OCI-LY1 (cell line): ENCODE measurements at regions not wholly inside any gene's neighbourhood (a gene's known extent, or its start where the extent isn't known, plus 50 kb on each side); places are given as distances from the start of the nearest gene placed in this dataset.

Experiments
- CTCF ChIP-seq: fragments of 200-600 bp; sonication (generic), shearing (Covaris generic); IDR thresholded peaks from 2 replicates; pipeline ENCODE4 v1.5.1; 2017; ENCODE audit warnings: mild to moderate bottlenecking, antibody characterized with exemption, low read length, moderate library complexity, mixed read lengths
- EZH2 ChIP-seq: fragments of 200-600 bp; sonication (generic), shearing (Covaris generic); IDR thresholded peaks from 2 replicates; pipeline ENCODE4 v1.8.0; 2017; ENCODE audit warnings: borderline replicate concordance, mixed run types, mild to moderate bottlenecking, antibody characterized with exemption, low read length, moderate library complexity, mixed read lengths

DNA sequence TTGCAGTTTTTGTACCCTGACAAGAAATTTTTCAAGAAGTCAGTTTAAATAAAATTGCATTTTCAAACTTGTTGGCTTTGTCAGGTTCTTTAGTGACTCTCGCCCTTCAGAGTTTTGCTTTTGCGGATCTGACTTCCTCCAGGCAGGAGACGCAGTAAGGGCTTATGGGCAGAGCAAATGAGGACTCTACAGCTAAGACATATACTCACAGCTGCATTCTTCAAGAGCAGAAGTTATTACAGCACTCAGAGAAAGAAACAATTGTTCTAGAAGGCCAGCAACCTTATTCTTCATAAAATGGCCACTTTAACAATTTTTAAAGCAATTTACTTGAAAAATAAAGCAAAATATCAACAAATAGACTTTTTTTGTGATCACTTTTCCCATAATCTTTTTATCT is 438.8 kb upstream of the THRB start:
- no peak for TF ChIP-seq CTCF
- no peak for TF ChIP-seq EZH2
